Stimulated activated CD4-positive, alpha-beta T cell treated with anti-CD3 and anti-CD28 coated beads, Interleukin-15, amount 100 ng/mL, for 24 hours (primary cell): ENCODE measurements at regions not wholly inside any gene's neighbourhood (a gene's known extent, or its start where the extent isn't known, plus 50 kb on each side); places are given as distances from the start of the nearest gene placed in this dataset.

Experiments
- DNase-seq: peaks from one replicate; pipeline ENCODE4 v3.0.0-alpha.2; 2020

DNA sequence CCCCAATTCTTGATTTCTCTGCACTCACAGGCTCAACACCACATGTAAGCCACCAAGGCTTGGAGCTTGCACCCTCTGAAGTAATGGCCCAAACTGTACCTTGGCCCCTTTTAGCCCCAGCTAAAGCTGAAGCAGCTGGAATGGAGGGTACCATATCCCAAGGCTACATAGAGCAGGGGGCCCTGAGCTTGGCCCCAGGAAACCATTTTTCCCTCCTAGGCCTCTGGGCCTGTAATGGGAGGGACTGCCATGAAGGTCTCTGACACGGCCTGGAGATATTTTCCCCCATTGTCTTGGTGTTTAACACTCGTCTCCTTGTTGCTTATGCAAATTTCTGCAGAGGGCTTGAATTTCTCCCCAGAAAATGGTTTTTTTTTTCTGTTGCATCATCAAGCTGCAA is 69.7 kb downstream of the SKA1 start:
- no peak for DNase-seq

DNA sequence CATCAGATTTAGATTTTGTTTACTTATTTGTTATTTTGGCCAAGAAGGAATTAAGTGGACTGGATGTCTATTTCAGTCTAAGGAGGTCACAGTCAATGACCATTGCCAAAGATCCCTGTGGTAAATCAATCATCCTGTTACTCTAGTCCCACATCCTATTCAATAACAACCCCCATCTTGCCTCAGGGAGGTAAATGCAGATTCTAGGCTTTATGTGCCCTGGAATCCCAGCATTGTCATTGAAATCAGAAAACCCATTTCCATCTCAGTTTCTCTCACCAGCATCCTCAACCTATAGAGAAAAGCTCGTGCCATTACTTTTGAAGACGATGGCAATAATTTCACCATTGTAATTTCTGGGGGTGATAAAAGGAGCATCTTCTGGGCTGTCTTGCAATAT is 71.8 kb downstream of the SKA1 start:
- no peak for DNase-seq

DNA sequence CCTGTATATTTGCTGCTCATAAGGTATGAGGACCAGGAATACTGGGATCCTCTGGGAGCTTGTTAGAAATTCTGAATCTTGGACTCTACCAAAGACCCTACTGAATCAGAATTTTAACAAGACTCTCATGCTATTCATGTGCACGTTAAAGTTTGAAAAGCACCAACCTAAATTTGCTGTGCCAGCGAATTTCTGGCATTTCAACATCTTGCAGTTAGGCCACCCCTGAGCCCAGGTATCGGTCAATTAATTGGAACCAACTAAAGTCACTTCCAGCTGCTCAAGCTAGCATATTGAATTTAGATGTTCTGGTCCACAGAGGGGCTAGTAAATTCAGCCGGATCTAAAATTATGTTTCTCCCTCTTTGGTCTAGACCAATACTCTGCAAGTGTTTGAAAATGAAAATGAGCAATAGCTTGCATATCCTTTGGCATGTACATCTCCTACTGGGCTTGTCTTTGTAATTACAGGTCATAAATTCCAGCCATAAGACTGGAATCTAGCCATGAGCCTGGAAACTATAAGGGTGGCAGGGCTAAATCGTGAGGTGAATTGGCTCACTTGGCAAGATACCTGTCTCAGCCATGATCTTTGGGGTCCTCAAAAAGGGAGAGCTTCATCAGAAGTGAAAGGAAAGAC is 72.4 kb downstream of the SKA1 start:
- no peak for DNase-seq

DNA sequence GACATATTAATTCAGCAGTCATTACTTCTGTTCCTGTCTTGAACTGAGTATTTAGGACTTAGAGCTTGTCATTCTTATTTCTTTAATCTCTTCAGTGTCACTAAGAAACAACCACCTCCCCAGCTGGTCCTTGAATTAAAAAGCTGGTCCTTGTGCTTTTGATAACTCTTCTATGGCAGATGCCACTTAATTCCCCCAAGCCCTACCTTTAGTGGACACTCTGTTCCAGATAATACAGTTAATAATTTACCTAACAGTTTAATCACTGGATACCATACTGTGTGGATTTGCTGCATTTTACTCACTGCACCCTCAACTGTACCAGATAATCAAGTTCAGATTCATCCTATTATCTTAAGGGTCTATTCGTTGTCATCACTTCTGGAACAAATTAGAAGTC is 73.1 kb downstream of the SKA1 start:
- no peak for DNase-seq

DNA sequence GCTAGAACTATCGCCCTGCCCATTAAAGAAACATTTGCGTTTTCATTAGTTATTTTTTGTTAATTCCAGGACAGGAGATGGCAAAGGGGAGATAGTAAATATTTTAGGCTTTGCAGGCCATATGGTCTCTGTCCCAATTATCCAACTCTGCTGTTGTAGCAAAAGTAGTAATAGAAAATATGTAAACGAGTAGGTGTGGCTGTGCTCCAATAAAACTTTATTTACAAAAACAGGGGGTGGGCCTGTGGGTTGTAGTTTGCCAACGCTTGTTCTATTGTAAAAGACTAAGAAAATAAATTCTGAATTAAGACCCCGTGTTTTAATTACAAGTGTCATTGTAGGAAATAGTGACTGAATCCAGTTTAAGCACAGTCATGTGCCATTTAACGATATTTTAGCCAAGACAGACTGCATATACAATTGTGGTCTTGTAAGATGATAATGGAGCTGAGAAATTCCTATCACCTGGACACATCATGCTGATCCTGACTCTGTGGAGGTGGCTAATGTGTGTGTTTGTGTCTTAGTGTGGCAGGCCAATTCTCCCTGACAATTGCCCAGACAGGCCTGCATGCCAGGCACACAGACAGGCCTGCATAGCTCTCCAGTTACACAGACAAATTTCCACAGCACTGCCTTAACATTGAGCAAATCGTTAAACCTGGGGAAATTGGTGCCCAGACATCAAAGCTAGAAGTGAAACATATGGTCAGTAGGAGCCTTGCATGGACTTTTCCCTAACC is 76.4 kb downstream of the SKA1 start:
- no peak for DNase-seq

DNA sequence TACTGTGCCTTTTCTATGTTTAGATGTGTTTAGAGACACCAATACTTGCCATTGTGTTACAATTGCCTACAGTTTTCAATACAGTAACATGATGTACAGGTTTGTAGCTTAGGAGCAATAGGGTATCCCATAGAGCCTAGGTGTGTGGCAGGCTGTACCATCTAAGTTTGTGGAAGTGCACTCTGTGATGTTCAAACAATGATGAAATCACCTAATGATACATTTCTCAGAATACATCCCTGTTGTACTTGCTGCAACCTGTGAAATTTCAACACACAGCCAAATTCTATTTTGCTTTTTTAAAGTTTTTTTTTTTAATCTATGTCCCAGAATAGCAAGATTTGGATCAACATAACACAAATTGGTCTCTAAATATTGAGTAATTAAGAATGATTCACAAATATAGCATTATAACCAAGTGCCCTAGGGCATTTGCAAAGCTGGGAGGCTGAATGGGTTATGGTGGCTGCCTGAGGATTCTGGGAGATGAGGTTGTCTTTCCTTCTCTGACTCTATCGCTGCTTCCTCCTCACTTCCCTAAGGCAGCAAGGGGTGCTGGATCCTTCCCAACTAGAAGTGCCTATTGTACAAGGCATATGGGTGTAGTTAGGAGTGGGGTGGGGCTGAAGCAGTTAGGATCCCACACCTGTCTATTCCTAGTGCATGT is 78.3 kb downstream of the SKA1 start:
- DNase-seq: no peak

DNA sequence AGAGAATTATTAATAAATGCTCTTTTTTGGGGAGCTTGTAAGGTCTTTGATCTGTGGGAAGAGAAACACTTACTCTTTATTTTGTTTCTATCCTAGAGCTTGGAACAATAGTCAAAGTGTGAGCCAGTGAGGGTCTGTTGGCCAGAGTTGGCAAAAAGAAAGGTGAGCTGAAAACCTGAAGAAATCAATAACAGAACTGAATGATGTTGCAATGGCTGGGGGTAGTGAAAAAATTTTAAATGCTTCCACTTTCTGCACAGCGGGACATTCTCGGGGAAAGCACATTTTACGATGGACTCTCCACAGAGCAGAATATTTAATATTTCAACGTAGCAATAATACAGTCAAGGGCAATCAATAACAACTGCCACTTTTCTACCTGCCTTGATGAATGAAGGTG is 78.9 kb downstream of the SKA1 start:
- DNase-seq: no peak

DNA sequence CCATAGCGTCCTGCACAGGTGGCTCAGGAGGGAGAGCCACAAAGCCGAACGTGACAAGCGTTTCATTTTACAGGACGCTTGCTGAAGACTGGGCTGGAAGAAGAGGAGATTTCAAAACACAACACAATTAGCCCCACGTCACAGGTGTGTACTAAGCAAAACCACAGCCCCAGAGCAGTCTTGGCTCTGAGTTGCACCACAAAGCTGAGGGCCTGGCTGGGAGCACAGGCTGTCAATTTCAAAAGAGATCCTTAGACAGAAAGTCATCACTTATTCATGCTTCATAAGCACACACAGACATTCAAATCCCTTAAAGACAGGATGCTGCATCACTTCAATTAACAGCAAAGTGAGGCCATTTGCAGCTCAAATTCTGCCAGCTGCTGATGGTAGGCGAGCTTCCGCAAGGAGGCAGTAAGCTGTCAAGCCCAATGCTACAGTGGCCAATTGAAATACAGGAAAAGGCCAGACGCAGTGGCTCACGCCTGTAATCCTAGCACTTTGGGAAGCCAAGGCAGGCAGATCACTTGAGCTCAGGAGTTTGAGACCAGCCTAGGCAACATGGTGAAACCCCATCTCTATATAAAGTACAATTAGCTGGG is 79.6 kb downstream of the SKA1 start:
- no peak for DNase-seq

DNA sequence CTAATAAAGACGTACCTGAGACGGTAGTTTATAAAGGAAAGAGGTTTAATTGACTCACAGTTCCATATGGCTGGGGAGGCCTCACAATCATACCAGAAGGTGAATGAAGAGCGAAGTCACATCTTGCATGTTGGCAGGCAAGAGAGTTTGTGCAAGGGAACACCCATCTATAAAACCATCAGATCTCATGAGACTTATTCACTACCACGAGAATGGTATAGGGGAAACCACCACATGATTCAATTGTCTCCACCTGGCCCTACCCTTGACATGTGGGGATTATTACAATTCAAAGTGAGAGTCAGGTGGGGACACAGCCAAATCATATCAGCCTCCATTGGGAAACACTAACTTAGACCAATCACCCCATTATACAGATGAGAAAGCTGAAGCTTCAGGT is 81.4 kb downstream of the SKA1 start:
- no peak for DNase-seq

DNA sequence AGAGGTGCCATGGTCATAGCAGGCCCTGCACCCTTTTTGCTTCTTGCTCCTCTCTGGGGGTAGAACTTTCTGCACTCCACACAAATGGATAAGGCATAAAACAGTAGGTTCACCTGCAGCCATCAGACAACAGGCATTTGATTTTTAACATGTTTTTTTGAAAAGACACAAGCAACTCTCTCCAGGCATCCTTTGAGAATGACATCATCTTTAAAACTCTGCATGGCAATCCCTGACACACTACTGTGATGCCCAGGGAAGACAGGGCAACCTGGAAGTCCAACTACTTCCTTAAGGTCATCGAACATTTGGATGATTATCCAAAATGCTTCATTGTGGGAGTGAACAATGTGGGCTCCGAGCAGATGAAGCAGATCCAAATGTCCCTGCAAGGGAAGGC is 82.8 kb downstream of the SKA1 start:
- DNase-seq: no peak

DNA sequence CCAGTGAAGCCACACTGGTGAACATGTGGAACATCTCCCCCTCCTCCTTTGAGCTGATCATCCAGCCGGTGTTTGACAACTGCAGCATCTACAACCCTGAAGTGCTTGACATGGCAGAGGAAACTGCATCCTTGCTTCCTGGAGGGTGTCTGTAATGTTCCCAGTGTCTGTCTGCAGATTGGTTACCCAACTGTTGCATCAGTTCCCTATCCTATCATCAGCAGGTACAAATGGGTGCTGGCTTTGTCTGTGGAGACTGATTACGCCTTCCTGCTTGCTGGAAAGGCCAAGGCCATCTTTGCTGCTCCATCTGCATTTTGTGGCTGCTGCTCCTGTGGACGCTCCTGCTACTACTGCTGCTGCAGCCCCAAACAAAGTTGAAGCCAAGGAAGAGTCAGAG is 83.5 kb downstream of the SKA1 start:
- no peak for DNase-seq

DNA sequence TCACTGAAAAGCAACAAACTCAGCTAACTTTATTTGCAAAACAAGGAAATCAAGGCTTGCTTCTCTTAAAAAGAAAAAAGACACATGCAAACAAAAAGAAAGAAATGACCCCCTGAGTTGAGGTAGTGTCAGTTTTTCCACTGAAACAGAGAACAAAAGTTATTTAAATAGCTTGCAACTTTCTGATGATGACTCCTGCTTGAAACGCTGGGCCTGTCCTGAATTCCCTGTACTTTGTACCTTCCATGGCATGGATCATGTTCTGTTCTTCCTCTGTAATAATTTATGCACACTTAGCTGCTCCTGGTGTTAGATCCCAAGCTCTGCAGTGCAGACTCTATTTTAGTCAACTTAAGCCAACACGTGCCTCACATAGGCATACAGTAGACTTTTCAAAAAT is 84.0 kb downstream of the SKA1 start:
- DNase-seq: no peak

DNA sequence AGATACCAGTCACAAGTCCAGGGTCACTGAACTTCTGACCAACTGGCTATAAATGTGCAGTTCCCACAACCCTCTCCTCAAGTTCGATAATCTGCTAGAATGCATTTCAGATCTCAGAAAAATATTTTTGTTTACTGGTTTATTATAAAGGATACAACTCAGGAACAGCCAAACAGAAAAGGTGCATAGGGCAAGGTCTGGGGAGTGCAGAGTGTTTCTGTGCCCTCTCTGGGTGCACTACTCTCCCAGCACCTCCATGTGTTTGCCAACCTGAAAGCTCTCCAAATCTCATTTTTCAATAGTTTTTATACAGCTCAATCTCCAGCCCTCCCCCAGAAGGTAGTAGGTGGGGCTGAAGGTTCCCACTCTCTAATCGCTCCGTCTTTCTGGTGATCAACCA is 85.2 kb downstream of the SKA1 start:
- no peak for DNase-seq

DNA sequence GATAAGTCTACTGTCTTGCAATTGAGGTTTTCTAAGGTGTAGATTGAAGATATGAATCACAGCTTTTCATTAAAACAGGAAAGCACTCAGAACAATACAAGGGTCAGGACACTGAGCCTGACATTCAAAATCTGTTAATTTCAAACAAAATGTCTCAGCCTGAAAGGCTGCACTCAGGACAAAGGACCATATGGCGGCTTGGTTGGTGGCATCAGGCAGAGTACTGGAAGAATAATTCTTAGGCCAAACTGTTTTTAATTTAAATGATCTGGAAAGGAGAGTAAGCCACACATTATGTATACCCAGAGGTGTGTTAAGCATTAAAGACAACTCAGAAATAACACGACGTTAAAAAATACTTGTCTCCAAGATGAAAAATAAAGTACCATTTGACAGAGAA is 85.9 kb downstream of the SKA1 start:
- no peak for DNase-seq

DNA sequence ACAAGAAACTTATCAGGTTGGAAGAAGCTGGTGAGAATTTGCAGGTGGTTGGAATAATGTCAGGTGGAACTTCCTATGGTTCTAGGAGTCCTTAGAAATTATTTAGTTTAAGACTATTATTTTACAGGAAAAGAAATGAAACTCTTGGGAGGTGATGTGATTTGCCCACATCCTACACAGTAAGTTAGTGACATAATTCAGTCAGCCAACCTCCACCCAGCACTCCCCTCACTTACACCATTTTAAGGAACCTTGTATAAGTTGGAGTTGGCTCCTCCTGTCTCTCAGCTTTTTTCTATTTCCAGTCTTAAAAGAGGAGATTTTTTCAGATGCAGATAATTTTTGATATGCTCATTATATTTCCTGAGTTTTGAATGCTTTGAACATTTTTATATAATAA is 86.4 kb downstream of the SKA1 start:
- DNase-seq: no peak

DNA sequence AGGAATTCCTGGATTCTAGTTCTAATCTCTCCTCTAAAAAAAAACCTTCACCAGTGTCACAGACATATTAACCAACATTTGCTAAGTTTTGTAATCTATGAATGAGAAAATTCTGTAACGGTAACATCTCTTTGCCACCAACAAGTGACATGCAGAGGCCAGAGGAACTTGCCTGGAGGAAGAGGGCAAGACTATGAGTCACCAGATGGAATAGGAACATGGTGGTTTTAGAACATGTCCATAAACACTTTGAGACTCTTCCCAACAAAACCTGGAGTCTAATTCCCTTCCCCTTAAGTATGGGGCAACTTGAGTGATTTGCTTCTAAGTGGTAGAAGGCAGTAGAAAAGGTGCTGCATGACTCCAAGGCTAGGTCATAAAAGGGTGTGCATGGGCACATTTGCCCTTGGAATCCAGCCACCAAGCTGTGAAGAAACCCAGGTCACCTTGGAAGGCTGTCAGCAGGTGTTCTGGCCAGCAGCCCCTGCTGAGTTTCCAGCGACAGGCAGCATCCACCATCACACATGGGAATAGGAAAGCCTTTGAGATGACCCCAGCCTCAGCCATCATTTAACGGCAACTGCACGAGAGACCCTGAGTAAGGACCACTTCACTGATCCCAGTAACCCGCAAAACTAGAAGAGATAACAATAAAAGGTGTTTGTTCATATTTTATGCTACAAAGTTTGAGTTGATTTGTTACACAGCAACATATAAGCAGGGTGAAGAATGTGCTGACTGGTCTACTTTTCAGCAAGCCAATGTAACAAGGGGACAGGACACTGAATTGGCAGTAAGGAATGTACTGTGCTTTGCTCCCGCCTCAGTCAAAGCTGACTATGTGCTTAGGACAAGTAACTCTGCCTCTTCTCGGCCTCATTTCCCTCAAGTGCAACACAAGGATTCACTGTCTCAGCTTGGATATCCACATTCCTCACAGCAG is 90.6 kb downstream of the SKA1 start:
- no peak for DNase-seq

DNA sequence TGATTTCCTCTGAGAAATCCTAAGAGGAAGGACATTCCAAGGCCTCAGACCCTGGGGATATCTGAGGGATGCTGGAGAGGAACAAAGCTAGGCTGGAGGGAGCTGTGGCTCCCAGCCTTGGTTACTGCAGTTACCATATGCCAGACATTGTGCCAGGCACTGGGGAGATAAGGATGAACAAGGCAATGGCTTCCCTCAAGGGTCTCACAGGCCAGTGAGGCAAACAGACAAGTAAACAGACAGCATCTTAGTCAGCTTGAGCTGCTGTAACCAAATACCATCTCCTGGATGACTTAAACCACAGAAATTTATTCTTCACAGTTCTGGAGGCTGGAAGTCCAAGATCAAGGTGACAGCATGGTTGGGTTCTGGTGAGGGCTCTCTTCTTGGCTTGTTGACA is 91.8 kb downstream of the SKA1 start:
- DNase-seq: no peak

DNA sequence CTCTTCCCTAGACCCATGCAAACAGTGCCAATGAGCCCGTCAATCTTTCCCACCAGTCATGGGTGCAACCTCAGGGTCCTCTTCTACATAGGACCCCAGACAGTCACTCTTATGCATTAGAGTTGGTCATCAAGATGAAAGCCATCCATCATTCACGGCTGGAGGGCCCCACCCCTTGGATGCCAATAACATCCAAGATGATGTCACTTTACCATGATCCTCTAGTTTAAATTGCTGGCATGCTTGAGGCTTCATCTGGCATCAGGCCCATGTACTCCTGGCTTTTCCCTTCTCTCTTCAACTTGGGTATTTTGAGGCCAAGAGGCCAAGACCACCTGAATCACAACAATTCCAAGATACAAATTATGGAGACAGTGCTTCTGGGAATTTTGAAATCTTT is 91.1 kb upstream of the MAPK4 start:
- DNase-seq: no peak

DNA sequence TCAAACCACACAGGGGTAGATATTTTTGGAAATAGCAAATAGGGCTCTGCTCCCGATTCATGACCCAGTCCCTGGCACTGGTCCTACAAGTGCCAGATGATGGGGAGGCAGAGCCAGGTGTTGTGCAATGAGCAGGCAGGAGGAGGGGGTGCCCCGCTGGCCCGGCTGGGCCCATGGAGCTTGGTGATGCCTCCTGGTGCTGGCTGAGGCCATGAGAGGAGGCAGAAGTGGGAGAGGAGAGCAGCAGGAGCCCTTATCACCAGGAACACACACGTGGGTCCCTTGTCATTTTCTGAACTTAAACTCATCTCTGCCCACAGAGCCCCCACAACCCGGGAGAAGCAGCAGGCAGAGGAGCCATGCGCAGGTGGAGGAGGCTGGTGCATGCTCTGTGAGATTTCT is 90.5 kb upstream of the MAPK4 start:
- no peak for DNase-seq

DNA sequence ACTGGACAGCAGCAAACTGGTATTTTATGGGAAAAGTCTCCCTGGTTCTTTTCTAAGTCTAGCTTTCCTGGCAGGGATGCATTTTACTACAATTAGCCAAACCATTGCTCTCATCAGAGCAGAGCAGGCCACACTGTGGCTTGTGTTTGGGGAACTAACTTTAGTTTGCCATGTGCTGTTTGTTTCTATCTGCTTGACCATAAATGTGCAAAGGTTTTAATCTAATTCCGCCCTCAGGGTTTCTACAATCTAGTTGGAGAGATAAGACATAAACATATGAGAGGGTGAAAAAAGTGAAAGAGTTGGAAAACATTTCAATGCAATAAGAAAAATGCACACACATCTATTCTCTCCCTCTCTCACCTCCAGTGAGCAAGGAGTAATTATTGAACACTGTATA is 86.9 kb upstream of the MAPK4 start:
- DNase-seq: no peak

DNA sequence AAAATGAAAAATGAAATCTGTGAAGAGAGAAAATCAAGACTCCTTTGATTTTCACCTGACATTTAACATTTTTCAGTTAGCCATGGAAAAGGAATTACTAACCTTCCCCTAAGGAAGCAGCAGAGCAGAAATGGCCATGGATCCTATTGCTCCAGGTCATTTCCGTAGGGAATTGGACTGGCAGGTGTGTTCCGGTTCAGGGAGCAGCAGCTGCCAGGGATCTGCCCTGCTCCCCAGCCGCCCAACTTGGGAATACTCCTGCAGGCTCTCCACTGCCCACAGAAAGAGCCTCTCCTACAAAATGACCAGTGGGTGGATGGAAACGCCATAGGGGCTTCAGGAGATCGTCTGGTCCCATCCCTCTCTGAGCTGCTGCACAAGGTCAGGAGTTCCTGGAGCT is 86.0 kb upstream of the MAPK4 start:
- no peak for DNase-seq

DNA sequence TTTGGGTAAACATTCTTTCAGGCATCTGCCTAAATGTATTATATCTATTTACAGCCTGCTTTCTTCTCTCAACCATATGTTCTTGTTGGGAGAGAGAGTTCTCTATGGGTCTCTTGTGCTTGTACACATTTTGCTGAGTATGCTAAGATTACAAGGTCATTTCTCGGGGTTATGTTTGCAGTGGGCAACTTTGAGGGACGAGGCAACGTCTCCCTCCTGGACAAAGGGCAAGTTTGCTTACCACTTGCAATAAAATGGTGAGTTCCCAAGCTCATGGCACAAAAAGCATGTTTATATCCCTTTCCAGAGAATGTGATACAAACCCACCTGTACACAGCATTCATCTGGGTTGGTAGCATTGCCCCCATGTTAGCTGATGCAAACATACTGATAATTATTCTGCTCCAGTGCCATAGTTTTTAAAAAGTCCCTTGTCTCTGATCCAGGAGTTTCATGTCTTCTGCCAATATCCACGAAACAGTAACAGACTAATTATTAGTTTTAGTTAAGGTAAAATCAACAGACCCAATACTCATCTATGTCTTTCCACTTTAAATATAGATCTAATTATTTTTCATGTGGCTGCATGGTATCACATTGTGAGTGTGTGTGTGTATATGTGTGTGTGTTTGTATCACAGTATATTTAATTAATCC is 84.2 kb upstream of the MAPK4 start:
- DNase-seq: no peak
